B cell (primary cell): ENCODE measurements at regions not wholly inside any gene's neighbourhood (a gene's known extent, or its start where the extent isn't known, plus 50 kb on each side); places are given as distances from the start of the nearest gene placed in this dataset.

Source experiments
- ATAC-seq: fragments of 200-7000 bp; cut with Tn5 transposase; one replicate; pipeline ENCODE4 v1.10.0; 2021; ENCODE audit warnings: low read depth, mild to moderate bottlenecking, moderate number of reproducible peaks, moderate library complexity
- CTCF ChIA-PET: fragments of 350-600 bp; sonication (Branson Sonifier 250); formaldehyde crosslinking; loops from one replicate; lab custom pipeline; 2021; ENCODE audit warnings: antibody characterized with exemption, inconsistent platforms; lab: Charles Lee
- POLR2A ChIA-PET: fragments of 350-600 bp; sonication (Branson Sonifier 250); formaldehyde crosslinking; loops from one replicate; lab custom pipeline; 2021; ENCODE audit warnings: antibody characterized with exemption; lab: Charles Lee
- DNase-seq: peaks from one replicate; pipeline ENCODE4 v3.0.0; 2013
- H2AFZ ChIP-seq: 2 replicates; pipeline ENCODE4 v1.6.1; 2012; ENCODE audit warnings: mild to moderate bottlenecking, low read depth, low read length; ENCODE audit not compliant: insufficient read depth, poor library complexity, severe bottlenecking
- H3K27ac ChIP-seq, 2 donors: 1 replicate in 1 of 2; 2 replicates in 1 of 2; pipeline ENCODE4 v1.5.1; 2012 to 2013; ENCODE audit warnings: low read length in 2 of 2, mild to moderate bottlenecking in 2 of 2, moderate library complexity in 1 of 2
- H3K27me3 ChIP-seq, 4 experiments: fragments of 200-600 bp in 1 of 4; sonication (generic) in 1 of 4; replicated peaks in 1 of 4; 1 replicate in 2 of 4; 2 replicates in 2 of 4; pipeline versions ENCODE4 v1.6.1 to v1.7.0; 2013 to 2016; ENCODE audit warnings: low read length in 3 of 4, mild to moderate bottlenecking in 2 of 4, mixed read lengths in 1 of 4, moderate library complexity in 1 of 4; ENCODE audit not compliant: insufficient read depth in 4 of 4, control insufficient read depth in 3 of 4; ENCODE audit errors: control extremely low read depth in 1 of 4
- H3K36me3 ChIP-seq, 2 experiments: replicated peaks in 1 of 2; 1 replicate in 1 of 2; 2 replicates in 1 of 2; pipeline versions ENCODE4 v1.6.1 to v1.7.1; 2013; ENCODE audit warnings: low read length in 1 of 2; ENCODE audit not compliant: insufficient read depth in 2 of 2, control insufficient read depth in 1 of 2; ENCODE audit errors: control extremely low read depth in 1 of 2, extremely low read depth in 1 of 2
- H3K4me1 ChIP-seq, 2 donors: fragments of 200-600 bp in 1 of 2; sonication (generic) in 1 of 2; 1 replicate in 1 of 2; 2 replicates in 1 of 2; pipeline versions ENCODE4 v1.5.1 to v1.6.1; 2013 to 2017; ENCODE audit warnings: low read length in 2 of 2; ENCODE audit not compliant: control insufficient read depth in 2 of 2, insufficient read depth in 2 of 2
- H3K4me2 ChIP-seq: replicated peaks from 2 replicates; pipeline ENCODE3; 2012; ENCODE audit warnings: mild to moderate bottlenecking, low read depth, low read length; ENCODE audit not compliant: poor library complexity, severe bottlenecking
- H3K4me3 ChIP-seq, 5 experiments: fragments of 200-600 bp in 1 of 5; sonication (generic) in 1 of 5; 1 replicate in 3 of 5; 2 replicates in 2 of 5; pipeline versions ENCODE4 v1.5.1 to v1.7.0; 2011 to 2016; ENCODE audit warnings: low read length in 4 of 5, mild to moderate bottlenecking in 4 of 5, low read depth in 2 of 5, control low read depth in 1 of 5, moderate library complexity in 1 of 5; ENCODE audit not compliant: insufficient read depth in 1 of 5; ENCODE audit errors: control extremely low read depth in 1 of 5, extremely low read depth in 1 of 5
- H3K79me2 ChIP-seq: fragments of 200-600 bp; sonication (generic); one replicate; pipeline ENCODE4 v1.6.0; 2016; ENCODE audit warnings: low read length; ENCODE audit not compliant: control insufficient read depth, insufficient read depth
- H3K9ac ChIP-seq: fragments of 200-600 bp; sonication (generic); 2 replicates; pipeline ENCODE4 v1.6.1; 2017; ENCODE audit warnings: mild to moderate bottlenecking, low read length, moderate library complexity
- H3K9me3 ChIP-seq, 3 donors: one replicate each; pipeline versions ENCODE4 v1.6.1 to v1.7.1; 2013; ENCODE audit warnings: low read length in 2 of 3; ENCODE audit not compliant: control insufficient read depth in 2 of 3, insufficient read depth in 1 of 3; ENCODE audit errors: control extremely low read depth in 1 of 3
- H4K20me1 ChIP-seq: 2 replicates; pipeline ENCODE4 v1.6.0; 2012; ENCODE audit warnings: mild to moderate bottlenecking, low read length; ENCODE audit not compliant: insufficient read depth, control insufficient read depth, poor library complexity, severe bottlenecking
- H3K27ac Mint-ChIP-seq: one replicate; pipeline ENCODE4 v1.8.0; 2021; ENCODE audit warnings: mixed read lengths
- H3K27me3 Mint-ChIP-seq: one replicate; pipeline ENCODE4 v1.8.0; 2021; ENCODE audit warnings: mixed read lengths
- H3K4me1 Mint-ChIP-seq: one replicate; pipeline ENCODE4 v1.8.0; 2021; ENCODE audit warnings: mixed read lengths
- H3K4me3 Mint-ChIP-seq: one replicate; pipeline ENCODE4 v1.8.0; 2021; ENCODE audit warnings: mixed read lengths
- H3K9me3 Mint-ChIP-seq: one replicate; pipeline ENCODE4 v1.8.0; 2022; ENCODE audit warnings: mixed read lengths; ENCODE audit not compliant: insufficient read depth
- CTCF ChIP-seq: fragments of 200-600 bp; IDR thresholded peaks from one replicate; pipeline ENCODE4 v1.8.0; 2022; ENCODE audit warnings: antibody characterized with exemption, mild to moderate bottlenecking
- EZH2 ChIP-seq: IDR thresholded peaks from 2 replicates; pipeline ENCODE4 v1.6.1; 2012; ENCODE audit warnings: borderline replicate concordance, low read depth, mild to moderate bottlenecking, moderate library complexity, low read length; ENCODE audit not compliant: insufficient read depth, poor library complexity, severe bottlenecking
- WGBS: methylation state at CpG from one replicate; pipeline ENCODE4 v1.1.5; 2013; ENCODE audit warnings: missing lambda C conversion rate; ENCODE audit not compliant: insufficient coverage; 5-methylcytosine and 5-hydroxymethylcytosine counted together
- intact Hi-C: fragments of 100-400 bp; cut with micrococcal nuclease; formaldehyde crosslinking; loops from one replicate; pipeline ENCODE4 v1.10.0; 2022

GRCh38 chr1:173395762-173396161 is 81.4 kb upstream of the PRDX6 start:
- no peaks in the 10 kb centered on the region for H3K9me3 Mint-ChIP-seq
- no peak for DNase-seq
- no peaks in the 10 kb centered on the region for H3K4me1 Mint-ChIP-seq
- Histone ChIP-seq H3K4me3 (no peak overlapping the region), H3K27ac (no peak overlapping the region), H3K9ac (no peak overlapping the region), H3K79me2 (no peaks in the 10 kb centered on the region), H3K4me1 (no peaks in the 10 kb centered on the region), H3K9me3 (no peaks in the 10 kb centered on the region), H4K20me1 (no peaks in the 10 kb centered on the region), H3K27me3 (no peaks in the 10 kb centered on the region), H3K36me3 (no peaks in the 10 kb centered on the region), H2AFZ (no peak overlapping the region), H3K4me2 (no peak overlapping the region)
- H3K4me3 Mint-ChIP-seq: no peak overlapping the region
- H3K27ac Mint-ChIP-seq: no peak overlapping the region
- ChIA-PET CTCF (no interaction called here), POLR2A (no interaction called here)
- no peak for ATAC-seq
- H3K27me3 Mint-ChIP-seq: no peaks in the 10 kb centered on the region
- TF ChIP-seq EZH2: no peak
- TF ChIP-seq CTCF: no peak
- intact Hi-C loops: no loop called here

GRCh38 chr1:173400387-173400995 is 76.6 kb upstream of the PRDX6 start:
- ChIA-PET POLR2A (no interaction called here), CTCF (no interaction called here)
- Mint-ChIP-seq H3K4me1 (peaks cover 15% of the 10 kb centered on the region), H3K27me3 (no peaks in the 10 kb centered on the region), H3K9me3 (no peaks in the 10 kb centered on the region), H3K27ac (no peak overlapping the region), H3K4me3 (no peak overlapping the region)
- H3K4me1 ChIP-seq: peaks cover 6 to 18% of the 10 kb centered on the region in 2 donors
- no peak for ATAC-seq
- H2AFZ ChIP-seq: no peak overlapping the region
- H3K79me2 ChIP-seq: no peaks in the 10 kb centered on the region
- H3K9me3 ChIP-seq: no peaks in the 10 kb centered on the region
- H3K27me3 ChIP-seq: no peaks in the 10 kb centered on the region
- intact Hi-C loops: no loop called here
- no peak overlapping the region for H3K27ac ChIP-seq
- H3K4me3 ChIP-seq: no peak overlapping the region
- WGBS: no CpG with 5 or more reads among the region's 1 CpG
- no peaks in the 10 kb centered on the region for H4K20me1 ChIP-seq
- no peaks in the 10 kb centered on the region for H3K36me3 ChIP-seq
- H3K9ac ChIP-seq: no peak overlapping the region
- H3K4me2 ChIP-seq: no peak overlapping the region
- TF ChIP-seq EZH2: no peak
- DNase-seq: no peak
